Vagina (tissue), 2 donors: ENCODE measurements at regions not wholly inside any gene's neighbourhood (a gene's known extent, or its start where the extent isn't known, plus 50 kb on each side); places are given as distances from the start of the nearest gene placed in this dataset.

Experiments
- CTCF ChIP-seq, 3 experiments: fragments of 450-650 bp in 2 of 3; fragments of 200-600 bp in 1 of 3; sonication (generic) in 1 of 3; IDR thresholded peaks; one replicate each; pipeline ENCODE4 v1.5.1; 2017 to 2019; ENCODE audit warnings: antibody characterized with exemption in 3 of 3, mild to moderate bottlenecking in 2 of 3, moderate library complexity in 2 of 3
- POLR2A ChIP-seq, 2 donors: fragments of 450-650 bp; IDR thresholded peaks; one replicate each; pipeline ENCODE4 v1.6.1; 2017; ENCODE audit warnings: antibody characterized with exemption in 2 of 2, mild to moderate bottlenecking in 2 of 2, moderate library complexity in 2 of 2

- TF ChIP-seq POLR2A (IDR thresholded peaks at IDR 0.05), result no peak
- TF ChIP-seq CTCF (IDR thresholded peaks at IDR 0.05), result no peak
Measured at GRCh38 chr14:53249059-53249458, 95.9 kb upstream of the DDHD1 start.
